ENCODE measurements at regions not wholly inside any gene's neighbourhood (a gene's known extent, or its start where the extent isn't known, plus 50 kb on each side); places are given as distances from the start of the nearest gene placed in this dataset.

DNA sequence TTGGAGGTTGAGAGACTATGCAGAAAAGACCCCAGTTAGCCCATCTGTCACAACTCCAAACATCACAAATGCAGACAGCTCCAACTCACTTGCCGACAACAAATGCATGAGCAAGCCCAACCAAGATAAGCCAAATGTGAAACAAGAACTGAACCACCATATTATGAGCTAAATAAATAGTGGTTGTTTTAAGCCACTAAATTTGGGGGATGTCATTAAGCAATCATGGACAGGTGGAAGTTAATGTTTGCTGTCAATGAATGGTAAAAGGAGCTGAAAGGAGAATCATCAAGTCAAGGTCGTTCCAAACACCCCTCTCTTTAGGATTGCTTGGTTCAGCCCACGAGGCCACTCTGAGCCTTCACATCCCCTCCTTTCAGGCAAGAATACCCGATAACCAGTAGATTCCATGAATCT is 71.2 kb upstream of the PLCB4 start:
- TF ChIP-seq, protein P1, sequence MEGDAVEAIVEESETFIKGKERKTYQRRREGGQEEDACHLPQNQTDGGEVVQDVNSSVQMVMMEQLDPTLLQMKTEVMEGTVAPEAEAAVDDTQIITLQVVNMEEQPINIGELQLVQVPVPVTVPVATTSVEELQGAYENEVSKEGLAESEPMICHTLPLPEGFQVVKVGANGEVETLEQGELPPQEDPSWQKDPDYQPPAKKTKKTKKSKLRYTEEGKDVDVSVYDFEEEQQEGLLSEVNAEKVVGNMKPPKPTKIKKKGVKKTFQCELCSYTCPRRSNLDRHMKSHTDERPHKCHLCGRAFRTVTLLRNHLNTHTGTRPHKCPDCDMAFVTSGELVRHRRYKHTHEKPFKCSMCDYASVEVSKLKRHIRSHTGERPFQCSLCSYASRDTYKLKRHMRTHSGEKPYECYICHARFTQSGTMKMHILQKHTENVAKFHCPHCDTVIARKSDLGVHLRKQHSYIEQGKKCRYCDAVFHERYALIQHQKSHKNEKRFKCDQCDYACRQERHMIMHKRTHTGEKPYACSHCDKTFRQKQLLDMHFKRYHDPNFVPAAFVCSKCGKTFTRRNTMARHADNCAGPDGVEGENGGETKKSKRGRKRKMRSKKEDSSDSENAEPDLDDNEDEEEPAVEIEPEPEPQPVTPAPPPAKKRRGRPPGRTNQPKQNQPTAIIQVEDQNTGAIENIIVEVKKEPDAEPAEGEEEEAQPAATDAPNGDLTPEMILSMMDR (IDR thresholded peaks at IDR 0.05), result no peak
- no peak for TF ChIP-seq EZH2 (IDR thresholded peaks at IDR 0.05)

All from neural progenitor cell (in vitro differentiated cells).